Vagina (tissue), 2 donors: ENCODE measurements at regions not wholly inside any gene's neighbourhood (a gene's known extent, or its start where the extent isn't known, plus 50 kb on each side); places are given as distances from the start of the nearest gene placed in this dataset.

Source experiments
- POLR2A ChIP-seq, 2 donors: fragments of 450-650 bp; IDR thresholded peaks; one replicate each; pipeline ENCODE4 v1.6.1; 2017; ENCODE audit warnings: antibody characterized with exemption in 2 of 2, mild to moderate bottlenecking in 2 of 2, moderate library complexity in 2 of 2
- POLR2AphosphoS5 ChIP-seq, 2 donors: sonication (generic); formaldehyde crosslinking; IDR thresholded peaks; one replicate each; pipeline ENCODE4 v1.9.0; 2017; ENCODE audit warnings: antibody characterized with exemption in 2 of 2, mild to moderate bottlenecking in 2 of 2, low read depth in 1 of 2; ENCODE audit not compliant: insufficient read depth in 1 of 2
- TF ChIP-seq, protein P1 (sequence below), 3 experiments: fragments of 450-650 bp in 2 of 3; fragments of 200-600 bp in 1 of 3; sonication (generic) in 1 of 3; IDR thresholded peaks; one replicate each; pipeline ENCODE4 v1.5.1; 2017 to 2019; ENCODE audit warnings: antibody characterized with exemption in 3 of 3, mild to moderate bottlenecking in 2 of 3, moderate library complexity in 2 of 3

DNA sequence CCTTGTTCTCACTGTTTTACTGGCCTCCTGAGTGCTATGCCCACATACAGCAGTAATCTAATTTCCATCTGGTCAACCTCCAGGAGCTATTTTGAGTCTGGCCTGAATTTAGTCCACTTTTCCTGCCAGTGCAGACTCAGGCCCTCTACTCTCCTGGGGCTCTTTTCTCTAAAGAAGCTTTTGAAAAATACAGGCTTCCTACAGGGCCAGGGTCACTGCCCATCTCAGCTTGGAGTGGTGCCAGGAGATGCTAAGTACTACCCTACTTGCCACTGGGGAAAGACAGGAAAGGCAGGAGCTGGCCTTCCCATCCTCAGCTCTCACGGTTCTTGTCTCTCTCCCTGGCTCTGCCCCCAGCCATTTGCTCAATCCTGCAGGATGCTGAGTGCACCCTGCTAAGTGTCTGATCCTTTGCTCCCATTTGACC, 101.7 kb upstream of the SERP2 start:
- TF ChIP-seq, protein P1, sequence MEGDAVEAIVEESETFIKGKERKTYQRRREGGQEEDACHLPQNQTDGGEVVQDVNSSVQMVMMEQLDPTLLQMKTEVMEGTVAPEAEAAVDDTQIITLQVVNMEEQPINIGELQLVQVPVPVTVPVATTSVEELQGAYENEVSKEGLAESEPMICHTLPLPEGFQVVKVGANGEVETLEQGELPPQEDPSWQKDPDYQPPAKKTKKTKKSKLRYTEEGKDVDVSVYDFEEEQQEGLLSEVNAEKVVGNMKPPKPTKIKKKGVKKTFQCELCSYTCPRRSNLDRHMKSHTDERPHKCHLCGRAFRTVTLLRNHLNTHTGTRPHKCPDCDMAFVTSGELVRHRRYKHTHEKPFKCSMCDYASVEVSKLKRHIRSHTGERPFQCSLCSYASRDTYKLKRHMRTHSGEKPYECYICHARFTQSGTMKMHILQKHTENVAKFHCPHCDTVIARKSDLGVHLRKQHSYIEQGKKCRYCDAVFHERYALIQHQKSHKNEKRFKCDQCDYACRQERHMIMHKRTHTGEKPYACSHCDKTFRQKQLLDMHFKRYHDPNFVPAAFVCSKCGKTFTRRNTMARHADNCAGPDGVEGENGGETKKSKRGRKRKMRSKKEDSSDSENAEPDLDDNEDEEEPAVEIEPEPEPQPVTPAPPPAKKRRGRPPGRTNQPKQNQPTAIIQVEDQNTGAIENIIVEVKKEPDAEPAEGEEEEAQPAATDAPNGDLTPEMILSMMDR (IDR thresholded peaks at IDR 0.05), result no peak
- TF ChIP-seq POLR2A (IDR thresholded peaks at IDR 0.05), result no peak
- peak in 1 of 2 donors; percentile 21 for TF ChIP-seq POLR2AphosphoS5 (IDR thresholded peaks at IDR 0.05; ENCODE audit: insufficient read depth in 1 of 2, low read depth in 1 of 2)
